Vagina (tissue), 2 donors: ENCODE measurements at regions not wholly inside any gene's neighbourhood (a gene's known extent, or its start where the extent isn't known, plus 50 kb on each side); places are given as distances from the start of the nearest gene placed in this dataset.

Experiments
- DNase-seq, 2 donors: peaks; one replicate each; pipeline ENCODE4 v3.0.0-alpha.2; 2017; ENCODE audit errors: extremely low spot score in 2 of 2
- H3K27ac ChIP-seq: fragments of 200-600 bp; sonication (generic); one replicate; pipeline ENCODE4 v1.5.1; 2019
- H3K27me3 ChIP-seq: fragments of 200-600 bp; sonication (generic); one replicate; pipeline ENCODE4 v1.5.1; 2019
- H3K36me3 ChIP-seq, 2 donors: fragments of 200-600 bp; sonication (generic); one replicate each; pipeline ENCODE4 v1.5.1; 2017 to 2019
- H3K4me1 ChIP-seq: fragments of 200-600 bp; sonication (generic); one replicate; pipeline ENCODE4 v1.5.1; 2019
- H3K4me3 ChIP-seq, 2 donors: fragments of 200-600 bp; sonication (generic); 1 replicate in 1 of 2; 2 replicates in 1 of 2; pipeline ENCODE4 v1.5.1; 2016 to 2019
- H3K9me3 ChIP-seq: fragments of 200-600 bp; sonication (generic); one replicate; pipeline ENCODE4 v1.5.1; 2019
- CTCF ChIP-seq, 3 experiments: fragments of 450-650 bp in 2 of 3; fragments of 200-600 bp in 1 of 3; sonication (generic) in 1 of 3; IDR thresholded peaks; one replicate each; pipeline ENCODE4 v1.5.1; 2017 to 2019; ENCODE audit warnings: antibody characterized with exemption in 3 of 3, mild to moderate bottlenecking in 2 of 3, moderate library complexity in 2 of 3
- POLR2A ChIP-seq, 2 donors: fragments of 450-650 bp; IDR thresholded peaks; one replicate each; pipeline ENCODE4 v1.6.1; 2017; ENCODE audit warnings: antibody characterized with exemption in 2 of 2, mild to moderate bottlenecking in 2 of 2, moderate library complexity in 2 of 2
- POLR2AphosphoS5 ChIP-seq, 2 donors: sonication (generic); formaldehyde crosslinking; IDR thresholded peaks; one replicate each; pipeline ENCODE4 v1.9.0; 2017; ENCODE audit warnings: antibody characterized with exemption in 2 of 2, mild to moderate bottlenecking in 2 of 2, low read depth in 1 of 2; ENCODE audit not compliant: insufficient read depth in 1 of 2
- intact Hi-C: fragments of 100-400 bp; cut with DNase I; formaldehyde crosslinking; loops from one replicate; pipeline ENCODE4 v1.15.1; 2023

GRCh38 chr2:107195631-107196030 lies 309.7 kb upstream of the ST6GAL2 start:
- intact Hi-C loops, result no loop called here
- Histone ChIP-seq H3K4me3 (no peak overlapping the region), H3K27me3 (no peaks in the 10 kb centered on the region), H3K36me3 (no peaks in the 10 kb centered on the region), H3K9me3 (no peaks in the 10 kb centered on the region), H3K27ac (no peak overlapping the region), H3K4me1 (no peaks in the 10 kb centered on the region)
- DNase-seq, result no peak
- TF ChIP-seq CTCF (IDR thresholded peaks at IDR 0.05), result no peak
- no peak for TF ChIP-seq POLR2A (IDR thresholded peaks at IDR 0.05)
- no peak for TF ChIP-seq POLR2AphosphoS5 (IDR thresholded peaks at IDR 0.05; ENCODE audit: insufficient read depth in 1 of 2, low read depth in 1 of 2)

DNA sequence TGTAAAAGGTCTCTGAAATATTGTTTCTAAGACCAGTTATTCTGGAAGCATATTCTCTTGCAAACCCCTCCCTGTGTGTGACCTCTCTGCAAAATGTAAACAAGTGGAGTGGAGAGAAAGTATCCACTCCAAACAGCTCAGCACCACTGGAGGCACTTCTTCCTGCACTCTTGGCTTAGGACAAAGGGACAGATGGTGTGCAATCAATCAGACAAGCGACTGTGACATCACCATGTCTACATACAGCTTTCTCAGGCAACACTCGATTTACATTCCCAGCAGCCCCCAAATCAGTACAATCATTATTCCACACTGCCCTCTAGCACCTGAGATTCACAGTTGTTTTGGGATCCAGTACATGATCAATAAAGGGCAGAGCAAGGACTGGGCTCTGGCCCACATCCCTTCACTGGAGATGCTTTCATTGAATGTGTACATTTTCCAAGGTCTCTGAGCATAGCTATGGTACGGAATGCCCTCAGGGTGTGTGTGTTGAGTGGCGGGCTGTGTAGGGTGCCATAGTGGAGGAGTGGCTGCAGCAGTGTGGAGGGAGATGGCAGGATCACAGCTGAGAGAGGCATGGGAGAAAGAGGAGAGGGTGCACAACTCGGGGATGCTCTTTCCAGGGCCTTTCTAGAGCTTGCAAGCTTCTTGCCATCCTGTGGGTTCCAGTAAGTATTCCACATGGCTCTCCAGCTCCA lies 311.8 kb upstream of the ST6GAL2 start:
- no peaks in the 10 kb centered on the region for H3K9me3 ChIP-seq

DNA sequence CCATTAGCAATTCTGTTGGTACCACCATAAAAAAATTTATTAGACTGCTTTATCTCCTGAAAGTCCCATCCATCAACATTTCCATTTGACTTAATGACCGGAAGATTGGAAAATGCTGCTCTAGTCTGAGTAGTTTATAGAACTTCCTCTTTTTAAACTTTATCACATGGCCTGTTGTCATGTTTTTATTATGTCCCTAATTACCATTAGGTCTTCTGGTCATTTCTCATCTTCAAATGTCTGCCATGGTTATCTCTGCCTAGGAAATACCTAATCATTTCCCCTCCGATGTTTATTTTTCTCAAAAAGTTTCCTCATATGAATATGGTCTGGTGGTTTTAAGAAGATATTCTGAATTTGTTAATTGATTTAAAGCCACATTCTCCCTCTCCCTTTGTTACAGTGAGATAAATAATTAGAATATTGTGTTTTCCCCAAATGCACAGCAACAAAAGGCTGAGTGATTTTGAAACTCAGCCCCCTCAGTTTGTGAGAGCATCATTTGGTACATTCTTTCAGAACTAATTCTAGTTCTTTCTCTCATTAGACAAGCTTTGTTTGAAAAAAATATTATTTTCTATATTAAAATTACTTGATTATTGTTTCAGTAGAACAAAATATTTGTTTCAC lies 317.1 kb upstream of the ST6GAL2 start:
- Histone ChIP-seq H3K4me3 (no peak overlapping the region), H3K27me3 (no peaks in the 10 kb centered on the region), H3K27ac (no peak overlapping the region), H3K36me3 (no peaks in the 10 kb centered on the region), H3K9me3 (no peaks in the 10 kb centered on the region), H3K4me1 (no peaks in the 10 kb centered on the region)
- no peak for DNase-seq
- no peak for TF ChIP-seq POLR2AphosphoS5 (IDR thresholded peaks at IDR 0.05; ENCODE audit: insufficient read depth in 1 of 2, low read depth in 1 of 2)
- TF ChIP-seq CTCF (IDR thresholded peaks at IDR 0.05), result no peak
- TF ChIP-seq POLR2A (IDR thresholded peaks at IDR 0.05), result no peak
- intact Hi-C loops, result no loop called here

More for the DNA sequence above, 311.8 kb upstream of the ST6GAL2 start:
- no peak for DNase-seq
- Histone ChIP-seq H3K4me3 (no peak overlapping the region), H3K4me1 (no peaks in the 10 kb centered on the region), H3K27me3 (no peaks in the 10 kb centered on the region), H3K36me3 (no peaks in the 10 kb centered on the region), H3K27ac (no peak overlapping the region)
- no peak for TF ChIP-seq POLR2AphosphoS5 (IDR thresholded peaks at IDR 0.05; ENCODE audit: insufficient read depth in 1 of 2, low read depth in 1 of 2)
- no peak for TF ChIP-seq CTCF (IDR thresholded peaks at IDR 0.05)
- TF ChIP-seq POLR2A (IDR thresholded peaks at IDR 0.05), result no peak
- intact Hi-C loops, result no loop called here

GRCh38 chr2:107215401-107216350 lies 329.7 kb upstream of the ST6GAL2 start:
- intact Hi-C loops, result no loop called here
- DNase-seq, result no peak
- H3K27ac ChIP-seq, result no peak overlapping the region
- no peak overlapping the region for H3K4me3 ChIP-seq
- no peaks in the 10 kb centered on the region for H3K4me1 ChIP-seq
- H3K9me3 ChIP-seq, result no peaks in the 10 kb centered on the region
- H3K36me3 ChIP-seq, result no peaks in the 10 kb centered on the region
- TF ChIP-seq CTCF (IDR thresholded peaks at IDR 0.05), result no peak
- TF ChIP-seq POLR2A (IDR thresholded peaks at IDR 0.05), result no peak
- no peak for TF ChIP-seq POLR2AphosphoS5 (IDR thresholded peaks at IDR 0.05; ENCODE audit: insufficient read depth in 1 of 2, low read depth in 1 of 2)
- no peaks in the 10 kb centered on the region for H3K27me3 ChIP-seq
